ENCODE measurements at regions not wholly inside any gene's neighbourhood (a gene's known extent, or its start where the extent isn't known, plus 50 kb on each side); places are given as distances from the start of the nearest gene placed in this dataset.

DNA sequence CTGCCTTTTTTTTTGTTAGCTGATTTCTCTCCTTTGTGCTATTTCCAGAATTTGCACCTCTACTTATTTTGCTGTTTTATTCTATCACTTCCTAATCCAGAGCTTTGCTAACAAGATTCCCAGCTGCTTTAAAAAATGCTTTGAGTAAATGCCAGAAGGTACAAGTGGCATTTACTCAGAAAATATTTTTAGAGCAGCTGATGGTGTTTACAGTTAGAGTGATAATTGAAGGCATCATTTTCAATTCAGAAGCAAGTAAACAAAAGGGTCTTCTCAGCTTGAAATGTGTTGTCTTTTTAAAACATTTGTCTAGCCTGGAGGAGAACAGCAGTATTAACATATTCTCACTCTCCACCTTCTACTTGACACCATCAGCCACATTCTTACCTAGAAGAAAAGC lies 99.9 kb downstream of the OTOR start:
- no peaks in the 10 kb centered on the region for H3K79me2 ChIP-seq (ENCODE audit: insufficient read depth, low read depth, low read length)
- H3K4me2 ChIP-seq (ENCODE audit: low read length), result no peak overlapping the region
- intact Hi-C loops (cut with micrococcal nuclease; ENCODE audit: unreplicated experiment), result no loop called here
- ChIA-PET POLR2A (interaction anchor here (1.1 kb wide), 1 partner anchor 12 kb away, joined by 4 read pairs; no protein-coding TSS in a partner anchor), CTCF (ENCODE audit: unreplicated experiment) (no interaction called here)
- H3K27ac ChIP-seq (ENCODE audit: low read depth, low read length, poor library complexity, severe bottlenecking), result no peak overlapping the region
- H4K20me1 ChIP-seq (ENCODE audit: insufficient read depth, low read length), result no peaks in the 10 kb centered on the region
- H3K9me2 ChIP-seq (ENCODE audit: insufficient read depth, low read length), result no peaks in the 10 kb centered on the region
- DNase-seq (ENCODE audit: low spot score), result no peak
- no peaks in the 10 kb centered on the region for H3K9me3 ChIP-seq (ENCODE audit: low read length)
- H3K4me3 ChIP-seq (ENCODE audit: low read depth, low read length, poor library complexity, severe bottlenecking), result no peak overlapping the region
- TF ChIP-seq, protein P1, sequence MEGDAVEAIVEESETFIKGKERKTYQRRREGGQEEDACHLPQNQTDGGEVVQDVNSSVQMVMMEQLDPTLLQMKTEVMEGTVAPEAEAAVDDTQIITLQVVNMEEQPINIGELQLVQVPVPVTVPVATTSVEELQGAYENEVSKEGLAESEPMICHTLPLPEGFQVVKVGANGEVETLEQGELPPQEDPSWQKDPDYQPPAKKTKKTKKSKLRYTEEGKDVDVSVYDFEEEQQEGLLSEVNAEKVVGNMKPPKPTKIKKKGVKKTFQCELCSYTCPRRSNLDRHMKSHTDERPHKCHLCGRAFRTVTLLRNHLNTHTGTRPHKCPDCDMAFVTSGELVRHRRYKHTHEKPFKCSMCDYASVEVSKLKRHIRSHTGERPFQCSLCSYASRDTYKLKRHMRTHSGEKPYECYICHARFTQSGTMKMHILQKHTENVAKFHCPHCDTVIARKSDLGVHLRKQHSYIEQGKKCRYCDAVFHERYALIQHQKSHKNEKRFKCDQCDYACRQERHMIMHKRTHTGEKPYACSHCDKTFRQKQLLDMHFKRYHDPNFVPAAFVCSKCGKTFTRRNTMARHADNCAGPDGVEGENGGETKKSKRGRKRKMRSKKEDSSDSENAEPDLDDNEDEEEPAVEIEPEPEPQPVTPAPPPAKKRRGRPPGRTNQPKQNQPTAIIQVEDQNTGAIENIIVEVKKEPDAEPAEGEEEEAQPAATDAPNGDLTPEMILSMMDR (conservative IDR thresholded peaks at IDR 0.05; ENCODE audit: low read length), result no peak
- no peak for TF ChIP-seq EZH2phosphoT487 (IDR thresholded peaks at IDR 0.05; ENCODE audit: borderline replicate concordance, low read depth, low read length)
- no TSS peak for BruUV-seq (replicated peaks)
- no peak overlapping the region for H2AFZ ChIP-seq (ENCODE audit: low read length)
- no peaks in the 10 kb centered on the region for H3K4me1 ChIP-seq (ENCODE audit: insufficient read depth, low read length, poor library complexity, severe bottlenecking)
- no peaks in the 10 kb centered on the region for H3K36me3 ChIP-seq (ENCODE audit: insufficient read depth, low read length)

DNA sequence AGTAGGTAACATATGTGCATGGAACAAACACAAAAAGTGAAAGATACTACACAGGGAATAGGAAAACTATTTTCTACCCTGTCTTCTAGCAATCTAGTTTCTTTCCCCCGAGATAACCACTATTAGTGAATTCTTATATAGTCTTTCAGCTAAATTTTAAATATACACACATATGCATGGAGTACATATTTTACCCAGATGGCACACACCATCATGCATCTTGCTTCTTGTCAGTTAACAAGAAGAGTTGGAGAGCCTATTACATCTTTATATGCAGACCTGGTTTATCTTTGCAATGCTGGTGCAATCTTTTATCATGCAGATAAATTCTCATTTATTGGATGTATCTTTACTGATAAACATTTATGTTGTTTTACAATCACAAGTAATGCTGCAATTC lies 100.4 kb downstream of the OTOR start:
- BruUV-seq (replicated peaks), result no TSS peak
- intact Hi-C loops (cut with micrococcal nuclease; ENCODE audit: unreplicated experiment), result no loop called here
- Histone ChIP-seq H2AFZ (ENCODE audit: low read length) (no peak overlapping the region), H4K20me1 (ENCODE audit: insufficient read depth, low read length) (no peaks in the 10 kb centered on the region), H3K4me1 (ENCODE audit: insufficient read depth, low read length, poor library complexity, severe bottlenecking) (no peaks in the 10 kb centered on the region), H3K9me3 (ENCODE audit: low read length) (no peaks in the 10 kb centered on the region), H3K9me2 (ENCODE audit: insufficient read depth, low read length) (no peaks in the 10 kb centered on the region), H3K36me3 (ENCODE audit: insufficient read depth, low read length) (no peaks in the 10 kb centered on the region), H3K27ac (ENCODE audit: low read depth, low read length, poor library complexity, severe bottlenecking) (no peak overlapping the region), H3K4me3 (ENCODE audit: low read depth, low read length, poor library complexity, severe bottlenecking) (no peak overlapping the region), H3K4me2 (ENCODE audit: low read length) (no peak overlapping the region), H3K79me2 (ENCODE audit: insufficient read depth, low read depth, low read length) (no peaks in the 10 kb centered on the region)
- ChIA-PET POLR2A (interaction anchor here (1.1 kb wide), 1 partner anchor 11 kb away, joined by 4 read pairs; no protein-coding TSS in a partner anchor), CTCF (ENCODE audit: unreplicated experiment) (no interaction called here)
- DNase-seq (ENCODE audit: low spot score), result no peak
- TF ChIP-seq, protein P1 (conservative IDR thresholded peaks at IDR 0.05; ENCODE audit: low read length), result no peak
- no peak for TF ChIP-seq EZH2phosphoT487 (IDR thresholded peaks at IDR 0.05; ENCODE audit: borderline replicate concordance, low read depth, low read length)

DNA sequence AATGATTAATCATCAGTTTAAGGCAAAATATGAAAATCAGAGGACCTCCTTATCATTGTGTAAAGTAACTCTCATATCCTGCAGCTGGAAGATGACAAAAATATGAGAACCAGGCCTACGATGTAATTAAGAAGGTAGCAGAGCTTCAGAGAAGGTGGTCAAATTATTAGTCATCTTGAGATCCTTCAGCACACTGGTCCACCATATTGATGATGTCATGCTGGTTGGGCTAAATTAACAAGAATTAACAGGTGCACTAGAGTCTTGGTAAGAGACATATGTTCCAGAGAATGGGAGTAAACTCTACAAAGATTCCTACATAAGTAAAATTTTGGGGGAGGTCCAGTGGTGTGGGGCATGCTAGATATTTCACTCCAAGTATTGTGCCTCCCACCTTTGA lies 112.8 kb downstream of the OTOR start:
- CTCF ChIA-PET (ENCODE audit: unreplicated experiment), result no interaction called here
- Histone ChIP-seq H2AFZ (ENCODE audit: low read length) (no peak overlapping the region), H3K4me1 (ENCODE audit: insufficient read depth, low read length, poor library complexity, severe bottlenecking) (no peaks in the 10 kb centered on the region)

More for the DNA sequence above, 112.8 kb downstream of the OTOR start:
- no peaks in the 10 kb centered on the region for H3K9me3 ChIP-seq (ENCODE audit: low read length)
- no TSS peak for BruUV-seq (replicated peaks)
- H3K27ac ChIP-seq (ENCODE audit: low read depth, low read length, poor library complexity, severe bottlenecking), result no peak overlapping the region
- intact Hi-C loops (cut with micrococcal nuclease; ENCODE audit: unreplicated experiment), result no loop called here
- TF ChIP-seq, protein P1 (conservative IDR thresholded peaks at IDR 0.05; ENCODE audit: low read length), result no peak
- TF ChIP-seq EZH2phosphoT487 (IDR thresholded peaks at IDR 0.05; ENCODE audit: borderline replicate concordance, low read depth, low read length), result no peak
- no peak for DNase-seq (ENCODE audit: low spot score)
- no peaks in the 10 kb centered on the region for H3K79me2 ChIP-seq (ENCODE audit: insufficient read depth, low read depth, low read length)
- no peaks in the 10 kb centered on the region for H3K36me3 ChIP-seq (ENCODE audit: insufficient read depth, low read length)
- POLR2A ChIA-PET, result interaction anchor here (0.6 kb wide), 1 partner anchor 14 kb away, joined by 3 read pairs; no protein-coding TSS in a partner anchor
- H4K20me1 ChIP-seq (ENCODE audit: insufficient read depth, low read length), result no peaks in the 10 kb centered on the region
- no peak overlapping the region for H3K4me3 ChIP-seq (ENCODE audit: low read depth, low read length, poor library complexity, severe bottlenecking)
- H3K9me2 ChIP-seq (ENCODE audit: insufficient read depth, low read length), result no peaks in the 10 kb centered on the region
- H3K4me2 ChIP-seq (ENCODE audit: low read length), result no peak overlapping the region

Data from OCI-LY7 (cell line).